Cardiac fibroblast (primary cell): ENCODE measurements at regions not wholly inside any gene's neighbourhood (a gene's known extent, or its start where the extent isn't known, plus 50 kb on each side); places are given as distances from the start of the nearest gene placed in this dataset.

Source experiments
- DNase-seq, 2 donors: peaks; one replicate each; pipeline versions ENCODE4 v3.0.0 to v3.0.0-alpha.2; 2010; ENCODE audit warnings: low read depth in 2 of 2
- H3K4me3 ChIP-seq, 2 donors: replicated peaks in 1 of 2; 1 replicate in 1 of 2; 2 replicates in 1 of 2; pipeline ENCODE4 v1.5.1; 2011; ENCODE audit warnings: low read depth in 2 of 2, low read length in 2 of 2, mild to moderate bottlenecking in 2 of 2, moderate library complexity in 1 of 2
- CTCF ChIP-seq: IDR thresholded peaks from one replicate; pipeline ENCODE4 v1.5.1; 2011; ENCODE audit warnings: low read depth, mild to moderate bottlenecking, low read length, inconsistent platforms

DNA sequence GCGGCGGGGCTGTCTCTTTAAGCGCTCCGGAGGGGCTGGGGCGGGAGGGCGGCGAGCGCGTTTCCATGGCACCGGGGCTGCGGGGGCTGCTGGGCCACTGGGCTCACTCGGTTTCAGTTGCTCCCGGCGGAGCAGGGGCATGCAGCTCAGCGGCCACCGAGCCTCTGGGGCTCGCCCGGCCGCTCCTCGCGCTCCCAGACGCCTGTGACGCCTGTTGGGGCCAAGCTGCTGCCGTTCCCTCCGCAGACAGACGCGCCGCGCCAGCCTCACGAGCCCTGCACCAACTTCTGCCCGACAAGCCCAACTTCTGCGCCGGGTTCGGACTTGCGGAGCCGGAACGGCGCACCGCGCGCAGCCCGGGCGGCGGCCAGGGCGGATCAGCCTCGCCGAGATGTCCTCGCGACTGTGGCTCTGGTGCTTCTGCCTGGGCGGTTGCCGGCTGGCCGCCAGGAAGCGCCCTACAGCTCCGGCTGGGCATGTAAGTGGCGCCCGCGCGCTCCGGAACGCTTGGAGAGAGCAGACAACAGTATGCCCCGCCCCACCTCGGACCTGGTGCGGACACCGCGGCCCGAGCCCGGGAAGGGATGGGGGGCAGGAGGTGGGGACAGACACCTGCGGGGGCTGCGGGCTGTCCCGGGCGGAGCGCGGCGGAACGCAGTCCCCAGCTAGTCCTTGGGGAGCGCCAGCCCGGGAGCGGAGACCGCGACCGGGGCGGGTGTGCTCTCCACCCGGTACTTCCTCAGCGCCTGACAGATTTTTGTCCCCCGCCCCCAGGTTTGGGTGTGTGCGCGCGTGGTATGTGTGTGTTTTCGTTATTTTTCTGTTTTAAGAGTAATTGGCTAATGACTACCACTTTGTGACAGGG is 154.1 kb upstream of the GOLIM4 start:
- peak overlapping the region; percentile 49 to 56 for H3K4me3 ChIP-seq
- peak; percentile 71 to 75 for DNase-seq
- peak; percentile 26 for TF ChIP-seq CTCF

- TF ChIP-seq CTCF: no peak
- peak in 1 of 2 donors; percentile 11 for DNase-seq
- H3K4me3 ChIP-seq: peak overlapping the region; percentile 49 to 56
These were observed 153.5 kb upstream of the GOLIM4 start for GRCh38 chr3:168249205-168249549.

DNA sequence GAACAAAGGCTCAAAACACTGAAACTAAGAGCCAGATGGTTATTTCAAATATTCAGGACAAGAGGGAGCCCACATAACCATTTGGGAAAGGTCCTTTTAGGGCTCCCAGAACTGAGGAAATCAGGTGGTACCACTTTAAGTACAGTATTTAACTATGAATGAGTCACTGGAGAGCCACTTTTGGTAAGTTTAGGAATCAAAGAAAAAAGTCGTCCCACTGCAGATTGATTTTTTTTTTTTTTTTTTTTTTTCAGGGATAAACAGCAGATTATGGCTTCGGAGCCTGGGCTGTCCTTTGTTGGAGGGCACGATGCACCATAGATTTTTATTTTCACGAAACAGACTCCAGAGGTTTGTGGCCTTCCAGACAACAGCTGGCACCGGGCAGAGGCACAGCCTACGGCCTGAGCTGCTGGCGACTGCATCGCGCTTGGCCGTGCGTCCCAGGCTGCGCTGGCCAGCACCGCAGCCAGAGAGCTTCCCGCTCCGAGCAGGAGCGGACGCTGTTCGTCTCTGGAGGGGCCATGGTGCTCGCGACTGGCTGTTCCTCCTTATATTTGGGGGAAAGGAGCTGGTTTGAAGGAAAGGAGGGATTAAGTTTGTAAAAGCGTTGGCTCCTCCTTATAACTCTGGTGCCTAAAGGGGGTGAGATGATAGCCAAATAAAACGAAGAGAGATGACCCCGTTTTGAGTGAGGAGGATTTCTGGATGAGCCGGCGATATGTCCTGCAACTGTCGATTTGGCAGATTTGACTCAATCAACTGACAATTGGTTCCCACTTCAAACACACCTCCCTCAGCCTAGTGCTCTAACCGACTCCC is 152.9 kb upstream of the GOLIM4 start:
- TF ChIP-seq CTCF: no peak
- H3K4me3 ChIP-seq: peak overlapping the region; percentile 49 to 56
- peak; percentile 45 to 47 for DNase-seq

- no peak for TF ChIP-seq CTCF
- DNase-seq: no peak
- no peak overlapping the region for H3K4me3 ChIP-seq
These were observed 145.4 kb upstream of the GOLIM4 start for GRCh38 chr3:168241156-168241555.

GRCh38 chr3:168239287-168239686 is 143.6 kb upstream of the GOLIM4 start:
- no peak overlapping the region for H3K4me3 ChIP-seq
- no peak for DNase-seq
- no peak for TF ChIP-seq CTCF

GRCh38 chr3:168233001-168233400 is 137.3 kb upstream of the GOLIM4 start:
- TF ChIP-seq CTCF: no peak
- DNase-seq: no peak
- no peak overlapping the region for H3K4me3 ChIP-seq
